ENCODE measurements at regions not wholly inside any gene's neighbourhood (a gene's known extent, or its start where the extent isn't known, plus 50 kb on each side); places are given as distances from the start of the nearest gene placed in this dataset.
A peak's percentile ranks its signal among the peaks of the same experiment; 100 is the strongest.

GRCh38 chr18:51651761-51652160, 454.3 kb upstream of the MEX3C start:
- Histone ChIP-seq H3K27me3 (replicated peaks in 1 of 4; ENCODE audit: control insufficient read depth in 3 of 4, extremely low read depth in 1 of 4, insufficient read depth in 3 of 4, low read length in 3 of 4) (no peaks in the 10 kb centered on the region; a peak in 2 of 7 replicates), H3K18ac (ENCODE audit: extremely low read depth, low read length) (no peak overlapping the region), H2BK12ac (ENCODE audit: low read depth, low read length) (no peak overlapping the region), H3K4me2 (ENCODE audit: insufficient read depth in 1 of 2, low read depth in 2 of 2, low read length in 2 of 2) (no peak overlapping the region), H3K23ac (ENCODE audit: insufficient read length) (no peak overlapping the region), H3K14ac (ENCODE audit: insufficient read length) (no peak overlapping the region), H3K4ac (replicated peaks; ENCODE audit: insufficient read length, low read depth, low read length) (no peak overlapping the region), H2BK120ac (replicated peaks; ENCODE audit: low read depth, low read length) (no peak overlapping the region), H3K79me1 (ENCODE audit: low read depth, low read length) (no peaks in the 10 kb centered on the region), H3K4me3 (ENCODE audit: extremely low read depth in 1 of 4, insufficient read depth in 2 of 4, low read depth in 3 of 4, low read length in 4 of 4) (no peak overlapping the region), H2AK5ac (ENCODE audit: low read depth, low read length) (no peak overlapping the region), H3K36me3 (ENCODE audit: control insufficient read depth in 2 of 4, insufficient read depth in 4 of 4, low read length in 3 of 4) (no peaks in the 10 kb centered on the region), H4K91ac (replicated peaks; ENCODE audit: insufficient read length, low read length) (peak overlapping the region; percentile 29), H2BK15ac (ENCODE audit: low read length) (no peak overlapping the region), H2BK5ac (ENCODE audit: low read depth, low read length) (no peak overlapping the region), H3K9ac (replicated peaks in 1 of 4; ENCODE audit: extremely low read depth in 1 of 4, low read depth in 3 of 4, low read length in 3 of 4) (no peak overlapping the region), H3K23me2 (ENCODE audit: low read depth, low read length) (no peaks in the 10 kb centered on the region), H3K79me2 (ENCODE audit: control insufficient read depth in 1 of 2, insufficient read depth in 2 of 2, low read length in 2 of 2) (no peaks in the 10 kb centered on the region), H3K9me3 (ENCODE audit: insufficient read depth in 2 of 2, low read depth in 1 of 2, low read length in 1 of 2) (no peaks in the 10 kb centered on the region), H2BK20ac (ENCODE audit: low read length) (no peak overlapping the region), H4K8ac (ENCODE audit: extremely low read depth, insufficient read depth, low read length) (no peak overlapping the region), H3K56ac (replicated peaks; ENCODE audit: insufficient read length, low read depth, low read length) (no peak overlapping the region), H3K27ac (ENCODE audit: low read depth, low read length) (no peak overlapping the region), H4K5ac (ENCODE audit: insufficient read length, low read depth, low read length) (no peak overlapping the region), H2AFZ (ENCODE audit: low read length) (no peak overlapping the region), H3K4me1 (replicated peaks in 1 of 4; ENCODE audit: control insufficient read depth in 3 of 4, insufficient read depth in 4 of 4, low read length in 3 of 4) (peaks cover 4 to 12% (median 8%) of the 10 kb centered on the region in 4 experiments), H4K20me1 (replicated peaks in 1 of 2; ENCODE audit: control insufficient read depth in 1 of 2, insufficient read depth in 2 of 2, low read length in 2 of 2) (no peaks in the 10 kb centered on the region)
- DNase-seq (ENCODE audit: low read depth in 1 of 2, low spot score in 2 of 2) (no peak), FAIRE-seq (no peak)
- 100% methylated on average over 2 of the region's 2 CpGs; no CpG with 5 or more reads in 1 of the 2 experiments for WGBS, 2 experiments (ENCODE audit: extremely low coverage in 1 of 2, insufficient coverage in 1 of 2, insufficient read length in 1 of 2, insufficient replicate concordance in 2 of 2, low coverage in 1 of 2, low lambda C conversion rate in 2 of 2, missing lambda C conversion rate in 1 of 2)
- ChIA-PET CTCF (ENCODE audit: partially characterized antibody) (interaction anchor here (0.6 to 1.0 kb wide), 4 partner anchors 17 to 377 kb away, joined by 3 read pairs; no protein-coding TSS in a partner anchor), POLR2A (ENCODE audit: partially characterized antibody) (interaction anchor here (0.6 kb wide), 1 partner anchor 462 kb away, joined by 3 read pairs; no protein-coding TSS in a partner anchor)
- TF ChIP-seq CBX5 (IDR thresholded peaks at IDR 0.05; ENCODE audit: low read depth, low read length) = no peak
- no peak for TF ChIP-seq EGR1 (IDR thresholded peaks at IDR 0.05; ENCODE audit: borderline replicate concordance, low read depth, low read length)
- TF ChIP-seq, protein P1, sequence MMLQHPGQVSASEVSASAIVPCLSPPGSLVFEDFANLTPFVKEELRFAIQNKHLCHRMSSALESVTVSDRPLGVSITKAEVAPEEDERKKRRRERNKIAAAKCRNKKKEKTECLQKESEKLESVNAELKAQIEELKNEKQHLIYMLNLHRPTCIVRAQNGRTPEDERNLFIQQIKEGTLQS (IDR thresholded peaks at IDR 0.05; ENCODE audit: insufficient read depth, low read depth, low read length) = no peak
- TF ChIP-seq KDM1A (IDR thresholded peaks at IDR 0.05; ENCODE audit: borderline replicate concordance, low read length) = no peak
- TF ChIP-seq RBBP5 (IDR thresholded peaks at IDR 0.05; ENCODE audit: borderline replicate concordance, low read depth, low read length) = no peak
- TF ChIP-seq MAX (IDR thresholded peaks at IDR 0.05) = no peak
- TF ChIP-seq RNF2 (IDR thresholded peaks at IDR 0.05; ENCODE audit: borderline replicate concordance, low read depth, low read length, missing control alignments, poor library complexity, severe bottlenecking) = no peak
- TF ChIP-seq GTF2F1 (IDR thresholded peaks at IDR 0.05; ENCODE audit: borderline replicate concordance, low read depth, low read length) = no peak
- no peak for TF ChIP-seq CHD2 (IDR thresholded peaks at IDR 0.05; ENCODE audit: low read length)
- TF ChIP-seq HDAC6 (IDR thresholded peaks at IDR 0.05; ENCODE audit: low read depth, low read length) = no peak
- TF ChIP-seq NANOG (IDR thresholded peaks at IDR 0.05; ENCODE audit: insufficient read depth, low read depth, low read length, poor library complexity, severe bottlenecking) = no peak
- no peak for TF ChIP-seq RXRA (IDR thresholded peaks at IDR 0.05; ENCODE audit: insufficient read depth, low read depth, low read length)
- TF ChIP-seq SIN3A (conservative IDR thresholded peaks at IDR 0.05 in 1 of 2, IDR thresholded peaks at IDR 0.05 in 1 of 2; ENCODE audit: low read depth in 1 of 2, low read length in 2 of 2) = no peak
